ENCODE measurements at regions not wholly inside any gene's neighbourhood (a gene's known extent, or its start where the extent isn't known, plus 50 kb on each side); places are given as distances from the start of the nearest gene placed in this dataset.

GRCh38 chr13:84443463-84443862, 561.2 kb upstream of the SLITRK1 start:
- Mint-ChIP-seq H3K9me3 (peaks cover 1% of the 10 kb centered on the region), H3K27ac (no peak overlapping the region)
- CTCF ChIA-PET, result no interaction called here

GRCh38 chr13:84439108-84439507, 556.8 kb upstream of the SLITRK1 start:
- Mint-ChIP-seq H3K9me3 (no peaks in the 10 kb centered on the region), H3K4me1 (ENCODE audit: low read depth) (no peaks in the 10 kb centered on the region), H3K27me3 (ENCODE audit: low read depth) (no peaks in the 10 kb centered on the region), H3K27ac (no peak overlapping the region), H3K36me3 (ENCODE audit: low read depth) (no peaks in the 10 kb centered on the region), H3K4me3 (no peak overlapping the region)
- intact Hi-C loops (cut with micrococcal nuclease), result no loop called here
- no peak for DNase-seq
- CTCF ChIA-PET, result no interaction called here

More at GRCh38 chr13:84443463-84443862, 561.2 kb upstream of the SLITRK1 start:
- no peaks in the 10 kb centered on the region for H3K36me3 Mint-ChIP-seq (ENCODE audit: low read depth)
- no peaks in the 10 kb centered on the region for H3K4me1 Mint-ChIP-seq (ENCODE audit: low read depth)
- H3K27me3 Mint-ChIP-seq (ENCODE audit: low read depth), result no peaks in the 10 kb centered on the region
- H3K4me3 Mint-ChIP-seq, result no peak overlapping the region
- DNase-seq, result no peak
- intact Hi-C loops (cut with micrococcal nuclease), result no loop called here

- no peaks in the 10 kb centered on the region for H3K27me3 Mint-ChIP-seq (ENCODE audit: low read depth)
- peaks cover 2% of the 10 kb centered on the region for H3K9me3 Mint-ChIP-seq
- CTCF ChIA-PET, result interaction anchor here (0.6 kb wide), 1 partner anchor 834 kb away, joined by 3 read pairs; no protein-coding TSS in a partner anchor
- DNase-seq, result no peak
- no peaks in the 10 kb centered on the region for H3K4me1 Mint-ChIP-seq (ENCODE audit: low read depth)
- H3K36me3 Mint-ChIP-seq (ENCODE audit: low read depth), result no peaks in the 10 kb centered on the region
- H3K4me3 Mint-ChIP-seq, result no peak overlapping the region
- intact Hi-C loops (cut with micrococcal nuclease), result no loop called here
- H3K27ac Mint-ChIP-seq, result no peak overlapping the region
Observed at GRCh38 chr13:84433024-84433423, 550.8 kb upstream of the SLITRK1 start.

GRCh38 chr13:84431646-84432045, 549.4 kb upstream of the SLITRK1 start:
- no peak for DNase-seq
- Mint-ChIP-seq H3K27ac (no peak overlapping the region), H3K4me1 (ENCODE audit: low read depth) (no peaks in the 10 kb centered on the region), H3K9me3 (peaks cover 3% of the 10 kb centered on the region), H3K36me3 (ENCODE audit: low read depth) (no peaks in the 10 kb centered on the region), H3K4me3 (no peak overlapping the region), H3K27me3 (ENCODE audit: low read depth) (no peaks in the 10 kb centered on the region)
- CTCF ChIA-PET, result no interaction called here
- intact Hi-C loops (cut with micrococcal nuclease), result no loop called here

GRCh38 chr13:84430446-84430845, 548.2 kb upstream of the SLITRK1 start:
- H3K36me3 Mint-ChIP-seq (ENCODE audit: low read depth), result no peaks in the 10 kb centered on the region
- CTCF ChIA-PET, result no interaction called here

GRCh38 chr13:84430015-84430414, 547.7 kb upstream of the SLITRK1 start:
- intact Hi-C loops (cut with micrococcal nuclease), result no loop called here
- Mint-ChIP-seq H3K36me3 (ENCODE audit: low read depth) (no peaks in the 10 kb centered on the region), H3K27me3 (ENCODE audit: low read depth) (no peaks in the 10 kb centered on the region), H3K27ac (no peak overlapping the region), H3K4me1 (ENCODE audit: low read depth) (no peaks in the 10 kb centered on the region), H3K9me3 (peaks cover 3% of the 10 kb centered on the region), H3K4me3 (no peak overlapping the region)
- no peak for DNase-seq
- CTCF ChIA-PET, result no interaction called here

More at GRCh38 chr13:84430446-84430845, 548.2 kb upstream of the SLITRK1 start:
- no peaks in the 10 kb centered on the region for H3K27me3 Mint-ChIP-seq (ENCODE audit: low read depth)
- peaks cover 3% of the 10 kb centered on the region for H3K9me3 Mint-ChIP-seq
- intact Hi-C loops (cut with micrococcal nuclease), result no loop called here
- H3K4me3 Mint-ChIP-seq, result no peak overlapping the region
- no peaks in the 10 kb centered on the region for H3K4me1 Mint-ChIP-seq (ENCODE audit: low read depth)
- no peak for DNase-seq
- H3K27ac Mint-ChIP-seq, result no peak overlapping the region

GRCh38 chr13:84418041-84418440, 535.8 kb upstream of the SLITRK1 start:
- DNase-seq, result no peak
- Mint-ChIP-seq H3K27me3 (ENCODE audit: low read depth) (no peaks in the 10 kb centered on the region), H3K27ac (no peak overlapping the region), H3K36me3 (ENCODE audit: low read depth) (no peaks in the 10 kb centered on the region), H3K4me1 (ENCODE audit: low read depth) (no peaks in the 10 kb centered on the region), H3K9me3 (peaks cover 4% of the 10 kb centered on the region), H3K4me3 (no peak overlapping the region)
- CTCF ChIA-PET, result no interaction called here
- intact Hi-C loops (cut with micrococcal nuclease), result no loop called here

GRCh38 chr13:84417416-84417815, 535.1 kb upstream of the SLITRK1 start:
- no peak overlapping the region for H3K4me3 Mint-ChIP-seq
- no peaks in the 10 kb centered on the region for H3K36me3 Mint-ChIP-seq (ENCODE audit: low read depth)
- intact Hi-C loops (cut with micrococcal nuclease), result no loop called here
- no peaks in the 10 kb centered on the region for H3K4me1 Mint-ChIP-seq (ENCODE audit: low read depth)
- CTCF ChIA-PET, result interaction anchor here (0.5 kb wide), 1 partner anchor 221 kb away, joined by 3 read pairs; no protein-coding TSS in a partner anchor
- no peaks in the 10 kb centered on the region for H3K27me3 Mint-ChIP-seq (ENCODE audit: low read depth)
- no peak overlapping the region for H3K27ac Mint-ChIP-seq
- H3K9me3 Mint-ChIP-seq, result peaks cover 4% of the 10 kb centered on the region
- no peak for DNase-seq

GRCh38 chr13:84413016-84413415, 530.7 kb upstream of the SLITRK1 start:
- no peaks in the 10 kb centered on the region for H3K9me3 Mint-ChIP-seq
- no peak for DNase-seq
- no peak overlapping the region for H3K4me3 Mint-ChIP-seq
- no peaks in the 10 kb centered on the region for H3K4me1 Mint-ChIP-seq (ENCODE audit: low read depth)
- CTCF ChIA-PET, result no interaction called here
- no peaks in the 10 kb centered on the region for H3K36me3 Mint-ChIP-seq (ENCODE audit: low read depth)
- no peak overlapping the region for H3K27ac Mint-ChIP-seq
- intact Hi-C loops (cut with micrococcal nuclease), result no loop called here
- H3K27me3 Mint-ChIP-seq (ENCODE audit: low read depth), result no peaks in the 10 kb centered on the region

GRCh38 chr13:84405286-84405685, 523.0 kb upstream of the SLITRK1 start:
- H3K36me3 Mint-ChIP-seq (ENCODE audit: low read depth), result no peaks in the 10 kb centered on the region
- CTCF ChIA-PET, result no interaction called here
- H3K4me1 Mint-ChIP-seq (ENCODE audit: low read depth), result no peaks in the 10 kb centered on the region
- DNase-seq, result no peak
- no peak overlapping the region for H3K4me3 Mint-ChIP-seq
- intact Hi-C loops (cut with micrococcal nuclease), result no loop called here
- H3K27me3 Mint-ChIP-seq (ENCODE audit: low read depth), result no peaks in the 10 kb centered on the region
- H3K9me3 Mint-ChIP-seq, result peaks cover 2% of the 10 kb centered on the region
- no peak overlapping the region for H3K27ac Mint-ChIP-seq

- no peak overlapping the region for H3K4me3 Mint-ChIP-seq
- CTCF ChIA-PET, result no interaction called here
Observed at GRCh38 chr13:84400706-84401105, 518.4 kb upstream of the SLITRK1 start.

GRCh38 chr13:84399320-84400085, 517.2 kb upstream of the SLITRK1 start:
- no peak for DNase-seq
- Mint-ChIP-seq H3K27ac (no peak overlapping the region), H3K27me3 (ENCODE audit: low read depth) (no peaks in the 10 kb centered on the region), H3K9me3 (peaks cover 4% of the 10 kb centered on the region), H3K4me3 (no peak overlapping the region), H3K4me1 (ENCODE audit: low read depth) (no peaks in the 10 kb centered on the region), H3K36me3 (ENCODE audit: low read depth) (no peaks in the 10 kb centered on the region)
- intact Hi-C loops (cut with micrococcal nuclease), result no loop called here
- CTCF ChIA-PET, result no interaction called here

More at GRCh38 chr13:84400706-84401105, 518.4 kb upstream of the SLITRK1 start:
- Mint-ChIP-seq H3K36me3 (ENCODE audit: low read depth) (no peaks in the 10 kb centered on the region), H3K27ac (no peak overlapping the region), H3K4me1 (ENCODE audit: low read depth) (no peaks in the 10 kb centered on the region), H3K27me3 (ENCODE audit: low read depth) (no peaks in the 10 kb centered on the region), H3K9me3 (peaks cover 4% of the 10 kb centered on the region)
- no peak for DNase-seq
- intact Hi-C loops (cut with micrococcal nuclease), result no loop called here

GRCh38 chr13:84393981-84394625, 511.8 kb upstream of the SLITRK1 start:
- no peak for DNase-seq
- no peak overlapping the region for H3K27ac Mint-ChIP-seq
- H3K27me3 Mint-ChIP-seq (ENCODE audit: low read depth), result no peaks in the 10 kb centered on the region
- H3K4me3 Mint-ChIP-seq, result no peak overlapping the region
- H3K9me3 Mint-ChIP-seq, result peaks cover 14% of the 10 kb centered on the region
- intact Hi-C loops (cut with micrococcal nuclease), result no loop called here
- CTCF ChIA-PET, result interaction anchor here (0.6 kb wide), 1 partner anchor 75 kb away, joined by 3 read pairs; no protein-coding TSS in a partner anchor
- H3K4me1 Mint-ChIP-seq (ENCODE audit: low read depth), result no peaks in the 10 kb centered on the region
- H3K36me3 Mint-ChIP-seq (ENCODE audit: low read depth), result no peaks in the 10 kb centered on the region
